Osteocyte (in vitro differentiated cells): ENCODE measurements at regions not wholly inside any gene's neighbourhood (a gene's known extent, or its start where the extent isn't known, plus 50 kb on each side); places are given as distances from the start of the nearest gene placed in this dataset.

Experiments
- DNase-seq: peaks from one replicate; pipeline ENCODE4 v3.0.0; 2021; ENCODE audit warnings: mixed read lengths; ENCODE audit not compliant: unreplicated experiment; ENCODE audit errors: extremely low spot score
- H3K27ac Mint-ChIP-seq: one replicate; pipeline ENCODE4 v1.8.0; 2021; ENCODE audit warnings: mild to moderate bottlenecking, mixed read lengths; ENCODE audit not compliant: unreplicated experiment
- H3K27me3 Mint-ChIP-seq: one replicate; pipeline ENCODE4 v1.8.0; 2021; ENCODE audit warnings: mixed read lengths; ENCODE audit not compliant: unreplicated experiment
- H3K36me3 Mint-ChIP-seq: one replicate; pipeline ENCODE4 v1.8.0; 2021; ENCODE audit warnings: mixed read lengths; ENCODE audit not compliant: unreplicated experiment
- H3K4me1 Mint-ChIP-seq: one replicate; pipeline ENCODE4 v1.8.0; 2021; ENCODE audit warnings: mixed read lengths; ENCODE audit not compliant: unreplicated experiment
- H3K4me3 Mint-ChIP-seq: one replicate; pipeline ENCODE4 v1.8.0; 2021; ENCODE audit warnings: mild to moderate bottlenecking, moderate library complexity, mixed read lengths; ENCODE audit not compliant: unreplicated experiment
- H3K9me3 Mint-ChIP-seq: one replicate; pipeline ENCODE4 v1.8.0; 2021; ENCODE audit warnings: mixed read lengths; ENCODE audit not compliant: unreplicated experiment
- microRNA-seq: library from miRNA; unstranded; fragments of <30 nt; microRNA quantifications from one replicate; pipeline ENCODE4 v1.1.0, GENCODE V29; 2020; ENCODE audit not compliant: unreplicated experiment
- TF ChIP-seq, protein P1 (sequence below): fragments of 200-600 bp; sonication (generic); IDR thresholded peaks from 2 replicates; pipeline ENCODE4 v1.5.0; 2021; ENCODE audit warnings: antibody characterized with exemption, mild to moderate bottlenecking, moderate library complexity

GRCh38 chr22:46100401-46101105 lies 49.8 kb upstream of the PPARA start:
- Mint-ChIP-seq H3K36me3 (peaks cover 26% of the 10 kb centered on the region), H3K9me3 (no peaks in the 10 kb centered on the region), H3K4me1 (peaks cover 43% of the 10 kb centered on the region), H3K27me3 (no peaks in the 10 kb centered on the region), H3K4me3 (no peak overlapping the region), H3K27ac (peak overlapping the region; percentile 50)
- TF ChIP-seq, protein P1, sequence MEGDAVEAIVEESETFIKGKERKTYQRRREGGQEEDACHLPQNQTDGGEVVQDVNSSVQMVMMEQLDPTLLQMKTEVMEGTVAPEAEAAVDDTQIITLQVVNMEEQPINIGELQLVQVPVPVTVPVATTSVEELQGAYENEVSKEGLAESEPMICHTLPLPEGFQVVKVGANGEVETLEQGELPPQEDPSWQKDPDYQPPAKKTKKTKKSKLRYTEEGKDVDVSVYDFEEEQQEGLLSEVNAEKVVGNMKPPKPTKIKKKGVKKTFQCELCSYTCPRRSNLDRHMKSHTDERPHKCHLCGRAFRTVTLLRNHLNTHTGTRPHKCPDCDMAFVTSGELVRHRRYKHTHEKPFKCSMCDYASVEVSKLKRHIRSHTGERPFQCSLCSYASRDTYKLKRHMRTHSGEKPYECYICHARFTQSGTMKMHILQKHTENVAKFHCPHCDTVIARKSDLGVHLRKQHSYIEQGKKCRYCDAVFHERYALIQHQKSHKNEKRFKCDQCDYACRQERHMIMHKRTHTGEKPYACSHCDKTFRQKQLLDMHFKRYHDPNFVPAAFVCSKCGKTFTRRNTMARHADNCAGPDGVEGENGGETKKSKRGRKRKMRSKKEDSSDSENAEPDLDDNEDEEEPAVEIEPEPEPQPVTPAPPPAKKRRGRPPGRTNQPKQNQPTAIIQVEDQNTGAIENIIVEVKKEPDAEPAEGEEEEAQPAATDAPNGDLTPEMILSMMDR, result no peak
- no peak for DNase-seq

Small RNA genes in the stretch of these regions (microRNA-seq; reads per million reads assigned to microRNA genes)
- gene MIR3619, result 6.0 reads per million, percentile 5 among the genes with 10 or more reads in this experiment
